ENCODE measurements at regions not wholly inside any gene's neighbourhood (a gene's known extent, or its start where the extent isn't known, plus 50 kb on each side); places are given as distances from the start of the nearest gene placed in this dataset.

DNA sequence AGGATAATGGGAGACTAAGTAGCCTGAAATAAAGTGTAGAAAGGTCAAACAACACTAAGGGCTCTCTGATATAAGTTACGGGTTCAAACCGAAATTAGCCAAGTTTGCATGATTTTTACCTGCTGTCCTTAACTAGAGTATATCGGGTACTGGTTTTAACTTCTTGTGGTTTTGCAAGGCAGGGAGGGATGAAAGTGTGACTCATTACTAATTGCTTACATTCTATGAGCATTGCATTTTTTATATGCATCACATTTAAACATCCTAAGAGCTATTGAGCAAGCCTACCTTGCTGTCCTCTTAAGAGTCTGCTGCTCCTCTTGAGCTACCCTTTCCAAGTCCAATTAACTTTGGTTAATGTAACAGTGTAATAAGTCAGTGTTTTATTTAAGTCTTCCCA is 415.4 kb downstream of the SLITRK5 start:
- no peak for DNase-seq (ENCODE audit: low spot score)

DNA sequence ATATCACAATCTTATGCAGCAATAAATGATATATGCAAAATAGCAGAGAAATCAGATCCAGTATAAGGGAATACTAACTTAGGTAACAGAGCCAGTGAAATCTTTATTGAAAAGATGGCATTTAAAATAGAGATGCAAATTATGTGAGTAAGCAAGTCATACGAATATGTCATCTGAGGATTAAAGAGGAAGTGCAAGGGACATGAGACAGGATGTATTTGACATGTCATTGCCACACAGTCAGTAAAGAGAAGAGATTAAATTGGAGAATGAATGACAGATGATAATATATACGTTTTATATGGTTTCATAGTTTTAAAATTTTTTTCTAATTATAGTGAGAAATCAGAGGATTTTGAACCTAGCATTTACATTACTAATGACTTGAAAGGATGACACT is 426.4 kb downstream of the SLITRK5 start:
- DNase-seq (ENCODE audit: low spot score) = no peak

DNA sequence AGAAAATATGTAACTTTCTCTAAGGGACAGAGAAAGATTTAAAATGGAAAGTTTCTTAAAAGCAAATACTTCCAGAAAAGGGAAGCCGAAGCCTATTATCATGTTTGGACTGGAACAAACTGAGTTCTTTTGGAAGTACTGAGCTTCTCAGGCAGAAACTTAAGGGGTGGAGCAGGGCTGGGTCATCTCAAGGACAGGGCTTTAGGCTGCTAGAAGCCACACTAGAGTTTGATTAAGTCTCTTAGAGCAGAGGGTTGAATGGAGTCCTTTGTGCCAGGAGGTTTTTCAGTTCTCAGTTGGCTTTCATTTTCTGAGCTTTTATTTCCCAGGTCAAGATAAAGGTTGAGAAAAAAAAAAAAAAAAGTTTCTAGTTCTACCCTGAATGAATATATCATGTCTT is 432.7 kb downstream of the SLITRK5 start:
- no peak for DNase-seq (ENCODE audit: low spot score)

DNA sequence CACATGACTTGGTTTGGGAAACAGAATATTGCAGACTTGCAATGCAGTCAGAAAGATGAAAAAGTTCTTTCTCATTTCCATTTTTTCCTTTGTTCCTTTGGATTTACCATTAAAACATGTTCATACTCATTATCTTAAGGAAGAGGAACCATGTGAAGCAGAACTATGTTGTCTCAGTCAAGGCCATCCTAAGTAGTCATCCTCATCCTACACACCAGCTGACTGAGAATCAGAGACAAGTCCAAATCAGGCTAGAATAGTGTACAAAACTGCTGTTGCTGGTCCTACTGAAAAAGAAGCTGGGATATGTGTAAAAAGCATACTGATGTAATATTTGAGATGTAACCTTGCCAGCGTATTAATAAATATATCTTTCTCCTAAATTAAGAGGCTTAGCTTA is 433.4 kb downstream of the SLITRK5 start:
- DNase-seq (ENCODE audit: low spot score) = no peak

DNA sequence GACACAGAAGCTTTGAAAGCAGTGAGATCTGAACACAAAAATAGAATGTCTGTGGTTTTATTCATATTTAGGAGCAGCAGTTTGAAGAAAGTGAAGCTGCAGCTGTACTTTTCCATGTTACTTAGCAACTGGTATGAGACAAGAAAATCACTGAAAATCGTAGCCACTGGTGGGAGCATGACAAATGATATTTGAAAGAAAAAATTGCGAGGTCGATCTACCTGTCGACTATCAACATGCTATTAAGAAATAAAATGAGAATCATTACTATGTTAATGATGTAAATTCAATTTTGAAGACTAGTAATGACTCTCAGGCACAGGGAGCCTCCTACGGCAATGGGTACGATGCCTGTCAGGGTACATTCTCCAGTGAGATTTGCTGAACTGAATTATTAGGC is 436.4 kb downstream of the SLITRK5 start:
- DNase-seq (ENCODE audit: low spot score) = no peak

DNA sequence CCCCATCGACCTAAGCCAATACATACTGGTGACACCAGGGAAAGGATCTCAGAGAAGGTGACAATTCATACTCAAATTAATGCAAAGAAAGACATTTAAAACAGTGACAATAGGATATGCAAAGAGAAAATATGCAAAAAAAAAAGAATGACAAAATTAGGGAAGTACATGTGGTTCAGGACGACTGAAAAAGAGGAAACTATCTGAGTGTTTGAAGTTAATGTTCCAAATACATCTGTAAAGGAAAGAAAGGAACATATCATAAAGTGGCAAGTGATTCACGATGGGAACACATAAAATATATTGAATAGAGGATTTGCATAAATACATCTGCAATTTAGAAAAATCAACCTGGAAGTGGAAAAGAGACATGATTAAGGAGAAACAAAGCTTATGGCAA is 441.4 kb downstream of the SLITRK5 start:
- DNase-seq (ENCODE audit: low spot score) = no peak

DNA sequence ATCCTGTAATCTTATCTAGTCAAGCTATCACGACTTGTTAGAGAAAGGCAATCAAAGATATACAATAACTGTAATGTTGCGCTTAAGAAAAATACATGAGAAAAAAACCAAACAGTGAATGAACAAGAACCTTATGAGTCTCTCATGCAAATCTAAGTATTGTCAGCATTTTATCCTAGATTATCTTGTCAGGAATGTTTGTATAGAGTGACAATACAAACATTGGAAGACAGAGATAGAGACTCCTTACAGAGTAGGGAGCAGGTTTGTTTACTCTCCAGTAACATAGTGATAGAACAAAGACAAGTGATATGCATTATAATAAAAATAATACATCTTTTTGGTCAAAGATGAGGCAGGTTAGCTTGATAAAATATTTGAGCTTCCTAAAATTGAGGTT is 444.8 kb downstream of the SLITRK5 start:
- DNase-seq (ENCODE audit: low spot score) = no peak

DNA sequence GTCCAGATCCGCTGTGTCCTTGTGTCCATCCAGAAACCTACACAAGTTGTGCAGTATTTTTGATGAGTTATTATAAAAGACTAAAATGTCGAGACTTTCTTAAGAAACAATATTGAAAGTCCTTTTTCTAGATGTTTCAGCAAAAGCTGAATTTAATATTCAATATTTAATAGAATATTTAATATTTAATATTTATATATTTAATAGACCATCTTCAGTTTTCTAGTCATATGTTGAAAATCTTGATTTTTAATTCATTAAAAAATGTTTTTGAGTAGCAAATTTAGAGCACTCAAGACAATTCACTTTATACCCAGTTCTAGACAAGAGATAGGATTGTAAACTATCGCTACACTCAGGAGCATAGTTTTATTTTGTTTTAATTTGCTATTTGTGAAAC is 447.8 kb downstream of the SLITRK5 start:
- DNase-seq (ENCODE audit: low spot score) = no peak

DNA sequence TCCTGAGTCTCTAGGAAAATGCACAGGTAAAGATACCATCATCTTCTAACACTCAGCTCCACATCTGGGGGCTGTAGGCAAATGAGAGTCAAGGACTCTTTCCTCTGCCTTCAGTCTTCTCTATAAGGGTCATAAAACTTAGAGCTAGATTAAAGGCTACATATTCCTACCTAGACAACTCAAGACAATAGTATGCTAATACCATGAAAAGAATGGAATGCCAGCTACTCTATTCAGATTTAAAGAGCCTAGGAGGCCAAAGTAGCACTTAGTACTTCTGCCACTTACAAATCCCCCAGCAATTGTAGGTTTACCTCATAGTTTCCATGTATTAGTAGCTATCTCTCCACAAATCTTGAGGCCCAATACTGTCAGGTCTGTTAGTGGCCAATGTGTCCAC is 453.0 kb downstream of the SLITRK5 start:
- DNase-seq (ENCODE audit: low spot score) = no peak

DNA sequence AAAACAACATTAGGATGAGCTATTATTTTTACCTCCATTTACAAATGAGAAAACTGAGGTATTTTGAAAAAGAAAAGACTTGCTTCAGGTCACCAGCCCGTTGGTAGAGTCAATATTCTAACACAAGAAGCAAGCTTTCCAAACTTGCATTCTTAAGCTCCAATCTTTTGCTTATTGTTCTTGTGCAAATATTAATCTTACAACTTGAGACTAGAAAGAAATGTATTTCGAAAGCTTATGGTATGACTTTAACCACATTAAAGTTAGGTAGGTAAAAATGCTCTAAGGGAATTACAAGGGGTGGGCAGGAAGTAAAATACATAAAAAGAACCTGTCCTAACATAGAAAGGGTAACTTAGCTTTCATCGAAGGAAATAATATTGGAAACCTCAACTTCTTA is 453.9 kb downstream of the SLITRK5 start:
- DNase-seq (ENCODE audit: low spot score) = no peak

DNA sequence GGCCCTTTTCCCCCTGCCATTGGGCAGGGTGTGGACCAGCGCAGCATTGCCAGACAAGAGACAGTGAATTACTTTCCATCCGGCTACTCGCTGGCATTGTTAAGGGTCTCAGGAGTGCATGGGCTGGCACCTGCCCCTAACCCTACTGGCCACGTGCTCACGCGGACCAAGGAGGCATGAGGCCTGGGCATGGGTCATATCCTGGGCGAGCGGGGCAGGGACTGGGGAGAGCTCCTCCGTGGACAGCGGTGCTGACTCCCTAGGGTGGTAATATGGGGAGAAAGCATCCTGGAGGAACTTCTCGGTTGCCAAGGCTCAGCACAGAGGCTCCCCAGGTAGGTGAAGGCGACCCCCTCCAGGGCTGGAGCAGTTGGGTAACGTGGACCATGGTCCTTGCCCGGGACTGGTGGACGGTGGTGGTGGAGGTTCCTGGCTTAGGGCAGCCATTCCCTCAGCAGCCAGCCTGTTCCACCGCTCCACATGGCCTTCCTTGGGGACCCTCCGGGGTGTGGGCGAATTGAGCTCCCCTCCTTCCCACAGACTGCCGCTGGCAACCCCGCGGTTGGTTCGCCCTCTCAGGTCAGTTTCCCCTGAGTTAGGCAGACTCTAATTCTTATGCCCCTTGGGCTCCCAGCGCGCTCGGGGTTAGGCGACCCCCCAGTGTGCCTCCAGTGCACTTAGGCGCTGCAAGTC is 465.1 kb downstream of the SLITRK5 start:
- DNase-seq (ENCODE audit: low spot score) = no peak

DNA sequence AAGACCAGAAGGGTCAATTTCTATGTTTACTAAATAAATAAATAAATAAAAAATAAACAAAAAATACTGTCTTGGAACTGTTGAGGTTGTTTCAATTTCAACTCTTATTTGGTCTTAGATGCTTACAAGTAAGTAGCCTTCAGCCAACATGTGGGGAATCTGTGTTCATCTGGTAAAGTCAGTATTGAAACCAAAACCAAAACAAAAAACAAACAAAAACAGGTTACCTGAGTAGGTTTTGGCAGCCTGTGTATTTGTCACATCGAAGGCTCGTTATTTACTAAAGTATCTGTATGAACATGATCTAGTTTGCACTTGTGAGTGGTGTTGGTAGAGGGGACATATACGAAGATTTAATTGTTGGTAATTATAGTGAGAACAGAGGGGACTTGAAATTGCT is 471.5 kb downstream of the SLITRK5 start:
- DNase-seq (ENCODE audit: low spot score) = no peak

DNA sequence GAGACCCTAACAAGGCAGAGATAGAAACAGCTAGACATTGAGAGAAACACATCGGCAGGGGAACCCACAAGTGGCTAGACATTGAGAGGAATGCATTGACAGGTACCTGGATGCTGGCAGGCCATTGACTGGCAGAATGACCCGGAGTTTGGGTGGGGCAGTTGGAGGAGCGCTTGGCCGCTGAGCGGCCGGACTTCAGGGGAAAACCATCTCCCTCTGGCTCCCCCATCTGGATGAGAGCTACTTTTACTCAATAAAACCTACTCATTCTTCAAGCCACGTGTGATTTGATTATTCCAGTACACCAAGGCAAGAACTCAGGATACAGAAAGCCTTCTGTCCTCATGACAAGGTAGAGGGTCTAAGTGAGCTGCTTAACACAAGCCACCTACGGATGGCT is 473.4 kb downstream of the SLITRK5 start:
- DNase-seq (ENCODE audit: low spot score) = no peak

DNA sequence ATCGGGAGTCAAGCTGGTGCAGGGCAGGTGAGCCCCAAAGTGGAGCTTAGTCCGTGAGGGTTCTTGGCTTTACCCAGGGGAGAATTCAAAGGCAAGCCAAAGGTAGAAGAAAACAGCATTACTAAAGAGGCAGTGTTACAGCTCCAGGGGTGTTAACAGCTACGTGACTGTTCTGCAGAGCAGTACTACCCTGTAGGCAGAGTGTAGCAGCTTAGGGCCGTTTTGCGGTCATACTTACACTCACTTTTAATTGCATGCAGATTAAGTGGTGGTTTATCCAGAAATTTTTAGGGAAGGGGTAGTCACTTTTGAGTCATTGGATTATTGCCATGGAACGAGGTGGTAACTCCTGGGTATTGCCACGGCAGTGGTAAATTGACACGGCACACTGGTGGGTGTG is 482.2 kb downstream of the SLITRK5 start:
- no peak for DNase-seq (ENCODE audit: low spot score)

DNA sequence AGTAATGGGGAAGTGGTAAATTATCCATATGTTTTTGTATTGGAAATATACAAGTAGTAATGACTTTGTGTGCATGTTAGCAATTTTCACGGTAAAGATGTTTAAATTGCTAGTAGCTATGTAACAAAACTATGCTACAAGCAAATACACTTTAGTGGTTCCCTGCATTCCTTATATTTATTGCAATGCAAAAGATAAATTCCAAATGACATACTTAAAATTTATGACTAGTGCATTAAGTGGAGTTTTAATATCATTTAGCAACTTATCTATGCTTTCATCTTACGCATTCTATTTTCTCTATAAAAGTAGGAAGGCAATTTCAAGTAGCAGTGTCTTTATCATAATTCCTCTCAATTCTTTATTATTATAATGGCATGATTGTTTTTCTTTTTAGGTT is 482.8 kb downstream of the SLITRK5 start:
- DNase-seq (ENCODE audit: low spot score) = no peak

DNA sequence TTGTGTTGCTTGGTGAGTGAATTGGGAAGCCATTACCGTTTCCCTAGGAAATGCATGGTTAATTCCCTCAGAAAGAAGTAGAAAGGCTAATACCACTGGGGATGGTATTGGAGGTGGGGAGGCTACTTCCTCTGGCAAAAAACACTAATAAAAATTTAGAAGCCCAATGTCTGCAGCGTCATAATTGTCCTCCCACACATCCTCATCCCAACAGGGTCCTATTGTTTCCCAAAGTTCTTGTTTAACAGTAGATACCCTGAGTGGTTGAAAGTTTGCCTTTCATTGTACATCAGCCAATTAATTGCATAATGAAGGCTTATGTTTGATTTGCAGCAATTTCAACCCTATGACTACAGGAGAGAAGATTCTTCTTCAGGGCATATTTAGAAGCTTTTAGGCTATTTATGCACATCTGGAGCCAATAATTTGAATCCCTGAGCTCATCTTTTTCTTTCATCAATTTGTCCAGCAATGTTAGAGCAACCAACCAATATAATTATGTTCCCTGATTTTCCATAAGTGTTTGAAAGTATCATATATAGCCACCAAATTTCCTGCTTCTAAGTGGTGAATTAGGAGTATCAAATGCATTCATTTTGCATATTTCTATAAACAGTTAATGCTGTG is 491.0 kb downstream of the SLITRK5 start:
- no peak for DNase-seq (ENCODE audit: low spot score)

DNA sequence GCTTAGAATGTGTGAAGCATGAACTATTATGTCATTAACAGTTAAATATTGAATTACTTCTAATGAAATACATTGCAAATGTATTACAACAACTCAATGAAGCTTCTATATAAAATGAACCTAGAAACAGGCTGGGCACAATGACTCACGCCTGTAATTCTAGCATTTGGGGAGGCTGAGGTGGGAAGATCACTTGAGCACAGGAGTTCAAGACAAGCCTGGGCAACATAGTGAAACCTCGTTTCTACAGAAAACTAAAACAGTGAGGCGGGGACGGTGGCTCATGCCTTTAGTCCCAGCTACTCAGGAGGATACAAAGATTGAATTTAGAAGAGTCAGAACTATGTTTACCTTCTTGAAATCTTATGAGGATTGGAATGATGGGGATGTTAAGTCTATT is 505.1 kb downstream of the SLITRK5 start:
- DNase-seq (ENCODE audit: low spot score) = no peak

DNA sequence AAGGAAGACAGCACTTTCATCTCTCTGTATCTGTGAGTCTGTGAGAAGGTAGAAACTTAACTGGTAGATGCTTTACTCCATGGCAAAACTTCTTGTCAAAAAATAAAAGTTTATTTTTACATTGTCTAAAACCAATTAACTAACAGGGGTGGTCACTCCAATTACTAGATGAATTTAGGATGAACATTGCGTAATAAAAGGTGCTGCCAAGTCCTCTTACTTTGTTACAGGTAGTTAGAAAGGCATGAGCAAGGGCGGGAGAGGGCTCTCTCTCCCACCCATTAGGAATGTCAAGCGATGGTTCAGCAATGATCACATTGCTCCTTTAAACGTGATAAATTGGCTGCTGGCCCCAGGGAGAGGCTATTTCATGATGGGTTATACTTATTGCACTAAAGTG is 512.3 kb downstream of the SLITRK5 start:
- DNase-seq (ENCODE audit: low spot score) = no peak

DNA sequence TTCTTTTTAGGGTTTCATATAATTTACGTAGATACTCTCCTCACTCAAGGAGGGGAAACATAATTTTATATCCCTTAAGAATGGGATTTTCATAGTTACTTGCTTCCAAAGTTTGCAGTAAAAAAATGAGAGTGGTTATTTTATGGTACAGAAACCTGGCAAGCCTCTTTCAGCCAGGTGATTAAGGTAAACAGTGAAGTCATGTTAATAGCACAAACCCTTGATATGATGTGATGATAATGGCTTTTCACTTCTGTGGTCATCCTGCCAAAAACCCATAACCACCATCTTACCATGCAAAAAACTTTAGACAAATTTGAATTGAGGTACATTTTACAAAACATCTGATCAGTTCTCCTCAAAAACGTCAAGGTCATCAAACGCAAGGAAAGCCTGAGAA is 517.8 kb downstream of the SLITRK5 start:
- no peak for DNase-seq (ENCODE audit: low spot score)

DNA sequence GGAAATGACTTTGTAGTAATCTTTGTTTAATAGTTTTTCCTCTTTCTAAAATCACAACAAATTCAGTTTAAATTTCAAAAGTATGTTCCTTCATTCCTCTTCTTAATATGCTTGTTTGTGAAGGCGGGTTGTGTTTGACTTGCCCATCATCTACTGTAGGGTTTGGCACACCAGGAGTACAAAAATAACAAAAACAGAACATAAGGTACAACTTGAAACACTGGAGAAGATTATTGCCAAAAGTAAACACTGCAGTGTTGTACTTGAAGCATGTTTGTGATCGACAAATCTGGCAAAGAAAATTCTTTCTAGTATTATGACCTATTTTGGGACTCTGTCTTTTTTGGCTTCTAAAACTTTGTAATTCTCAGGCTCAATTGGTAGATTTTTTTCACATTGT is 518.6 kb downstream of the SLITRK5 start:
- DNase-seq (ENCODE audit: low spot score) = no peak

DNA sequence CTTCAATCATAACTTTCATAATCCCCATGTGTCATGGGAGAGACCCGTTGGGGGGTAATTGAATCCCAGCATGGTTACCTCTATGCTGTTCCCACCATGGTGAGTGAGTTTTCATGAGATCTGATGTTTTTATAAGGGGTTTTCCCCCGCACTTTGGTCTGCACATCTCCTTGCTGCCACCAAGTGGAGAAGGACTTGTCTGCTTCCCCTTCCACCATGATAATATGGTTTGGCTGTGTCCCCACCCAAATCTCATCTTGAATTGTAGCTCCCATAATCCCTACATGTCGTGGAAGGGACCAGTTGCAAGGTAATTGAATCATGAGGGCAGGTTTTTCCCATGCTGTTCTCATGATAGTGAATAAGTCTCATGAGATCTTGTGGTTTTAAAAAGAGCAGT is 524.9 kb downstream of the SLITRK5 start:
- DNase-seq (ENCODE audit: low spot score) = no peak

DNA sequence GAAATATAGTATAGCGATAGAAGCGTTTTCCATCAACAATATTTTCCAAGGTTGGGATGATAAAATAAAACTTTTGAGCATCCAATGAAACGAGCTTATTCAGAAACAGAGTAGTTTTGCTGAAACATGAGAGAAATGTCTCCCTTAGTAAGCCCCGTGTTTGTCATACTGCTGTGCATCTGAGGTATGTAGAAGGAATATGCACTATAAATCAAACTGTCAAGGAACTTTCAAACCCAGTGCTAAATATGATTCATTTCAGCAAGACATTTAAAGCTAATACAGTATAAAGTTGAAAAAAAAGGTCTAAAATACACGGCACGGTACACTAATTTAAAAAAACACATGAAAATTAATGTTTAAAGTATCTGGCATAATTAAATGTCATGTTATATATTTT is 546.2 kb downstream of the SLITRK5 start:
- DNase-seq (ENCODE audit: low spot score) = no peak

DNA sequence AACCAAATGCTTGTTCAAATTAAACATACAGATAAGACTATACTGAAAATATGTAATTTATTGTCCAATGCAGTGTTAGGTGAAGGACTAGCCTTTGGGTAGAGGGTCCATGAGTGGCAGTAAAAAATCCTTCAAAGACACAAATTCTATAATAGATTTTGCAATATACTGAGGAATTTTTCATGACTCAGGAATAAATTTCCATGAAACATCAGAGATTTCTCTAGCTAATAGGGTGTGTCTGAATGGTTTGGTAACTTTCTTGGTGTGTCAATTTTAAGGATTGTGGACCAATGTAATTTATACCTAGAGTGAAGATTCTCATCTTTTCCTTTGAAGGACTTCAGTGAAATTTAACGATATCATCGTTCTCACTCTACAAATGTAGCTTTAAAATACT is 546.7 kb downstream of the SLITRK5 start:
- no peak for DNase-seq (ENCODE audit: low spot score)

DNA sequence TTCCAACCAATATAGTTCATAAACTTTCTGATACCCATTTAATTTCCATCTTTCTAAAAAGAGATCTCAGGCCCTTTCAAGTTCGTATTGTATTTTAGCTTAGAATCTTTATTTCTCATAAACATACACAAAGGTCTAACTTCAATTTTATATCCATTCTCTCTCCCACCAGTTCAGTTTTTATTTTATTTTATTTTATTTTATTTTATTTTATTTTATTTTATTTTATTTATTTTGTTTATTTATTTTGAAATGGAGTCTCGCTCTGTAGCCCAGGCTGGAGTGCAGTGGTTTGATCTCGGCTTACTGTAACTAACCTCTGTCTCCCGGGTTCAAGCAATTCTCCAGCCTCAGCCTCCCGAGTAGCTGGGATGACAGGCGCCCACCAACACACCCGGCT is 552.8 kb downstream of the SLITRK5 start:
- DNase-seq (ENCODE audit: low spot score) = no peak

Measured in CD4-positive, alpha-beta T cell treated with Interleukin-15 for 4 hours (primary cell).